ENCODE measurements at regions not wholly inside any gene's neighbourhood (a gene's known extent, or its start where the extent isn't known, plus 50 kb on each side); places are given as distances from the start of the nearest gene placed in this dataset.

DNA sequence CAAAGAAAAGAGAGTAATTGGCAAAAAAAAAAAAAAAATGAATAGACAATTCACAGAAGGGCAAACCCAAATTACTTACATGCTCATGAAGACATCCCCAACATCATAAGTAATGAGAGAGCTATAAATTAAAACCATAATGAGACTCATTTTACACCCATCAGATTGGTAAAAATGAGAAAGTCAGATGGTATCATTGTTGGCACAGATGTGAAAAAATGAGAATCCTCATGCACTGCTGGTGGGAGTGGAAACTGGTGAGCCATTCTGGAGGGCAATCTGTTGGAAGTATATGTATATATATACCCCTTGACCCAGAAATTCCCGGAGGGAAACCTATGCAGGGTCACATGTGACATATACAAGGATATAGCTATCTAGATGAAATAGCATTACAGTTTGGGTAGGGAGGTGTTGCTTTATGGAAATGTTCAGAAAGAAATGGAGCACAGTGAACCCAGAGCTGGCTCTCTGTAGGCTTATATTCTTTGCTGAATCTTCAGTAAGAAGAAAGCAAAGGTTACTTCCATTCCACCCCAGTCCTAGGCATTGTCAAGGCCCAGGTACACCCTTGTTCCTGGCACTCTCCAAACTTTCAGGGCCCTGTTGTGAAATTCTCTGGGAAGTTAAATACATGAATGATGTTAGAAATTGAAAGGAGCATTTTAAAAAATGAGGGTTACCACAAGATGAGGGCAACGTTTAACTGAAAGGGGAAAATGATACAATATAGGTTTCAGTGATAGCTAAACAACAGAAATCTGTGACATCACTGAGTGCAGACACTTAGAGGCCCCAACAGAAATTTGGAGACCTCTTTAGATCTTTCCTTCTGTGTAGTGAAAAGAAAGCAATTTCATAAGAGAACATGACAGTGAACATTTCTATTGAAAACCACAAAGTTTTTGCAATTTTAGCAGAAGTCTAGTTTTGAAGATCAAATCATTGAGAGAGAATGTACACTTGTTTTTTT is 132.7 kb upstream of the TPRG1 start:
- Histone ChIP-seq H3K27ac (ENCODE audit: low read depth, low read length) (no peak overlapping the region), H3K9me3 (ENCODE audit: control insufficient read depth, insufficient read depth, low read length) (no peaks in the 10 kb centered on the region), H3K4me3 (ENCODE audit: low read depth, low read length) (no peak overlapping the region), H3K27me3 (ENCODE audit: control insufficient read depth, insufficient read depth, low read length) (no peaks in the 10 kb centered on the region)
- POLR2A ChIA-PET = no interaction called here
- TF ChIP-seq, protein P1, sequence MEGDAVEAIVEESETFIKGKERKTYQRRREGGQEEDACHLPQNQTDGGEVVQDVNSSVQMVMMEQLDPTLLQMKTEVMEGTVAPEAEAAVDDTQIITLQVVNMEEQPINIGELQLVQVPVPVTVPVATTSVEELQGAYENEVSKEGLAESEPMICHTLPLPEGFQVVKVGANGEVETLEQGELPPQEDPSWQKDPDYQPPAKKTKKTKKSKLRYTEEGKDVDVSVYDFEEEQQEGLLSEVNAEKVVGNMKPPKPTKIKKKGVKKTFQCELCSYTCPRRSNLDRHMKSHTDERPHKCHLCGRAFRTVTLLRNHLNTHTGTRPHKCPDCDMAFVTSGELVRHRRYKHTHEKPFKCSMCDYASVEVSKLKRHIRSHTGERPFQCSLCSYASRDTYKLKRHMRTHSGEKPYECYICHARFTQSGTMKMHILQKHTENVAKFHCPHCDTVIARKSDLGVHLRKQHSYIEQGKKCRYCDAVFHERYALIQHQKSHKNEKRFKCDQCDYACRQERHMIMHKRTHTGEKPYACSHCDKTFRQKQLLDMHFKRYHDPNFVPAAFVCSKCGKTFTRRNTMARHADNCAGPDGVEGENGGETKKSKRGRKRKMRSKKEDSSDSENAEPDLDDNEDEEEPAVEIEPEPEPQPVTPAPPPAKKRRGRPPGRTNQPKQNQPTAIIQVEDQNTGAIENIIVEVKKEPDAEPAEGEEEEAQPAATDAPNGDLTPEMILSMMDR (IDR thresholded peaks at IDR 0.05; ENCODE audit: low read depth, low read length) = no peak
- CTCF ChIA-PET = interaction anchor here (1.2 to 2.7 kb wide), 2 partner anchors 82 to 84 kb away, joined by 4 to 7 read pairs; no protein-coding TSS in a partner anchor
- DNase-seq (ENCODE audit: low read depth, low spot score) = no peak

DNA sequence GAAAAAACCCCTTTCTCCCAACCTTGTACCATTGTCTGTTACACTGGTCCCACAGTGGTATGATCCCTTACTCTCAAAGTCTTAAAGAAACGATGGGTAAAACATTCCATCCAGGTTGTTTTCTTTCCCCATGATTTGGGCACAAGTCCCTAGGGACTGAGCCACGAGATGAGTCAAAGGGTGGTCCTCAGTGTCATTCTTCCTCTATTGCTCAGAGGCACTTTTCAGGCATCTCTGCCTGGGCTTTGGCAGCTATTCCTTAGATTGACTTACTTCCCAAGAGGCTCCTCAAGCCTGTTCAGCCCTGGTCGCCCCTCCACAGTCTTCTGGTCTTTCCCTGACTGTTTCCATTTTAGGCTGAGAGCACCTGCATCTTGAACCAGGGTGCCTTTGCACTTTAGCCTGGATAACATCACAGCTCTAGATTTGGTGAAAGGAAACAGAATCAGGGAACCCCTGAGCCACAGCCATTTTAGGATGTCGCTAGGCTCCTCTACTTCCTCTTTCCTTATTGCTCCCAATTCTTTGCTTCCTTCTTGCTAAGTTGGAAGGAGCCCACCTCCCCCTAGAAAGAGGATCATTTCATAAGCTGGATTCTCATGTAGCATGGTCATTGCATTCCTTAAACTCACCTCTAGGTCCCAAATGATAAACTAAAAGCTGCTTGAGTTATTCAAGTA is 131.0 kb upstream of the TPRG1 start:
- TF ChIP-seq, protein P1 (IDR thresholded peaks at IDR 0.05; ENCODE audit: low read depth, low read length) = no peak
- ChIA-PET CTCF (interaction anchor here (0.9 to 2.7 kb wide), 9 partner anchors 8 to 1301 kb away, joined by 3 to 17 read pairs (median 4); no protein-coding TSS in a partner anchor), POLR2A (no interaction called here)
- Histone ChIP-seq H3K27me3 (ENCODE audit: control insufficient read depth, insufficient read depth, low read length) (no peaks in the 10 kb centered on the region), H3K4me3 (ENCODE audit: low read depth, low read length) (no peak overlapping the region), H3K9me3 (ENCODE audit: control insufficient read depth, insufficient read depth, low read length) (no peaks in the 10 kb centered on the region), H3K27ac (ENCODE audit: low read depth, low read length) (no peak overlapping the region)
- no peak for DNase-seq (ENCODE audit: low read depth, low spot score)

DNA sequence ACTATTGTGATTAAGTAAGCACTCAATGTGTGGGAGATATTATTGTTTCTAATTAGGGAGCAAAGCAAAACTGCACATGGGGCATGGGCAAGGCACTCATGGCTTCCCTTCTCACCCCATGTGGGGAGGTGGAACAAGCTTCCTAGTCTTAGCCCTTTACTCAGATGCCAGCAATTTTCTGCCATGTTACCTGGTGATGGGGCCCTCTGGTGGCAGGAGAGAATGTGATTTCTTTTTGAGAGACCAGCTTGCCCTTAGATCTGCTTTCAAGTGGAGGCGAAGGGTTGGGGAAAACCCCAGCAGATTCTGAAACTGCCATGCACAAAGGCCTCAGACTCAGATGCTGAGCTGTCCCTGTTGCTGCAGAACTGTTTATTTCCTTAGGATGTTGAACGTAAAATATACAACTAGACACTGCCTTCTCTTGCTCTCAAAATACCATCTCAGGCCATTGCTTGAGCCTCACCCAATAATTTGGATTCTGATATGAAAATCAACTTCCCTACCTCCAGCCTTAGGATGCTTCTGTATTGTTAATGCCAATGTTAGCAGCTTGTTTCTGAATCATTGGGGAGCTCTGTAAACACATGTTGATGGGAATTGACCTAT is 130.2 kb upstream of the TPRG1 start:
- ChIA-PET POLR2A (no interaction called here), CTCF (interaction anchor here (0.5 to 2.7 kb wide), 13 partner anchors 9 to 1302 kb away, joined by 3 to 17 read pairs (median 3); no protein-coding TSS in a partner anchor)
- no peak for DNase-seq (ENCODE audit: low read depth, low spot score)
- Histone ChIP-seq H3K27ac (ENCODE audit: low read depth, low read length) (no peak overlapping the region), H3K4me3 (ENCODE audit: low read depth, low read length) (no peak overlapping the region), H3K9me3 (ENCODE audit: control insufficient read depth, insufficient read depth, low read length) (no peaks in the 10 kb centered on the region), H3K27me3 (ENCODE audit: control insufficient read depth, insufficient read depth, low read length) (no peaks in the 10 kb centered on the region)
- TF ChIP-seq, protein P1 (IDR thresholded peaks at IDR 0.05; ENCODE audit: low read depth, low read length) = peak; percentile 52

DNA sequence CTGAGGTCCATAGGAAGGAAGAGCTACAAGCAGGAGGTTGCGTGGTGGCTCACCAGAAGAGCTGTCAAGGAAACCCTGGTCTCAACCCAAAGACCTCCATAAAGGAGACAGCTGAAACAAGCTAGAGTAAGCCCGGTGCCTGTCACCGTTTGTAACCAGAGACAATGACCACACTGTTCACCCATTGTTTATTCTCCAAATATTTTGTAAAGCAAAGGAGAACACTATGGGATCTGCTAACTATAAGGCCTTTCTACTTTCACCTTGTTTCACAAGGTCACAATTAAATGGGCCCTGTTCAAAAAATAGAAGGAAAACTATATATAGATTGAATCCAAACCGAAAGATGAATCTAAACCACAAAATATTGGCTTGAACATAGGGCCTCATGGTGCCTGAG is 128.9 kb upstream of the TPRG1 start:
- DNase-seq (ENCODE audit: low read depth, low spot score) = no peak
- Histone ChIP-seq H3K27ac (ENCODE audit: low read depth, low read length) (no peak overlapping the region), H3K9me3 (ENCODE audit: control insufficient read depth, insufficient read depth, low read length) (no peaks in the 10 kb centered on the region), H3K4me3 (ENCODE audit: low read depth, low read length) (no peak overlapping the region), H3K27me3 (ENCODE audit: control insufficient read depth, insufficient read depth, low read length) (peaks cover under 1% of the 10 kb centered on the region)
- ChIA-PET POLR2A (no interaction called here), CTCF (interaction anchor here (0.5 to 2.3 kb wide), 4 partner anchors 41 to 1303 kb away, joined by 3 to 17 read pairs (median 7); no protein-coding TSS in a partner anchor)
- TF ChIP-seq, protein P1 (IDR thresholded peaks at IDR 0.05; ENCODE audit: low read depth, low read length) = no peak
